K562 (cell line): ENCODE measurements at regions not wholly inside any gene's neighbourhood (a gene's known extent, or its start where the extent isn't known, plus 50 kb on each side); places are given as distances from the start of the nearest gene placed in this dataset.

Source experiments
- ATAC-seq: fragments of 200-7000 bp; cut with Tn5 transposase; 3 replicates; pipeline ENCODE4 v1.9.1; 2020; ENCODE audit warnings: moderate library complexity
- BruUV-seq: library from RNA; stranded (reverse); fragments of 400-500 nt; replicated peaks from 2 replicates; lab custom pipeline; 2021; lab: Mats Ljungman, UMichigan
- CTCF ChIA-PET: fragments of 300-600 bp; formaldehyde crosslinking; extraction: SDS; loops from one replicate; lab custom pipeline; 2021; ENCODE audit warnings: low intra/inter-chr PET ratio; lab: Yijun Ruan, JAX
- POLR2A ChIA-PET: fragments of 300-600, 350-650 bp; sonication (Branson Sonifier 250); formaldehyde crosslinking; extraction: SDS; loops from one replicate; lab custom pipeline; 2021; ENCODE audit warnings: antibody characterized with exemption, inconsistent platforms; lab: Yijun Ruan, JAX
- DNase-seq, 4 experiments: peaks; one replicate each; pipeline versions ENCODE4 v3.0.0 to v3.0.0-alpha.2; 2011 to 2018; ENCODE audit warnings: low spot score in 3 of 4, mixed read lengths in 3 of 4; ENCODE audit errors: extremely low read depth in 1 of 4
- FAIRE-seq: peaks from 2 replicates; lab custom pipeline; 2011; peaks lifted over from hg19 to GRCh38; lab: Jason Lieb, UNC
- H2AFZ ChIP-seq: 2 replicates; pipeline ENCODE4 v1.6.0; 2011; ENCODE audit warnings: low read depth, low read length, control low read depth, inconsistent platforms
- H3K27ac ChIP-seq: fragments of 200-600 bp; 3 replicates; pipeline ENCODE4 v1.8.0; 2011; ENCODE audit warnings: low read depth, mild to moderate bottlenecking, control low read depth, inconsistent platforms, low read length, moderate library complexity, mixed read lengths; ENCODE audit errors: extremely low read depth
- H3K27me3 ChIP-seq, 2 experiments: fragments of 300-600 bp in 1 of 2; 2 replicates in 1 of 2; 3 replicates in 1 of 2; pipeline versions ENCODE4 v1.6.0 to v1.8.0; 2011; ENCODE audit warnings: inconsistent platforms in 2 of 2, low read length in 2 of 2, mild to moderate bottlenecking in 1 of 2, mixed read lengths in 1 of 2, moderate library complexity in 1 of 2; ENCODE audit not compliant: control insufficient read depth in 2 of 2, insufficient read depth in 2 of 2
- H3K36me3 ChIP-seq: fragments of 300-600 bp; 3 replicates; pipeline ENCODE4 v1.8.0; 2011; ENCODE audit warnings: mild to moderate bottlenecking, low read length, inconsistent platforms; ENCODE audit not compliant: control insufficient read depth, insufficient read depth
- H3K4me1 ChIP-seq, 2 experiments: fragments of 200-600 bp in 1 of 2; replicated peaks in 1 of 2; 2 replicates in 1 of 2; 3 replicates in 1 of 2; pipeline versions ENCODE4 v1.5.1 to v1.8.0; 2011; ENCODE audit warnings: inconsistent platforms in 2 of 2, low read length in 2 of 2, mild to moderate bottlenecking in 1 of 2, mixed read lengths in 1 of 2, moderate library complexity in 1 of 2; ENCODE audit not compliant: control insufficient read depth in 2 of 2, insufficient read depth in 2 of 2
- H3K4me2 ChIP-seq: 2 replicates; pipeline ENCODE4 v1.6.1; 2011; ENCODE audit warnings: low read length, control low read depth, inconsistent platforms, mixed read lengths; ENCODE audit not compliant: insufficient read depth
- H3K4me3 ChIP-seq: fragments of 200-600 bp; sonication (generic), shearing (Covaris generic); 2 replicates; pipeline ENCODE4 v1.5.1; 2016; ENCODE audit warnings: control low read depth, inconsistent platforms
- H3K79me2 ChIP-seq: fragments of 200-600 bp; 3 replicates; pipeline ENCODE4 v1.8.0; 2011; ENCODE audit warnings: low read length, inconsistent platforms; ENCODE audit not compliant: control insufficient read depth, insufficient read depth
- H3K9ac ChIP-seq, 2 experiments: 2 replicates each; pipeline versions ENCODE4 v1.6.0 to v1.6.1; 2011; ENCODE audit warnings: low read depth in 2 of 2, low read length in 2 of 2, control low read depth in 1 of 2, inconsistent platforms in 1 of 2, mild to moderate bottlenecking in 1 of 2, mixed read lengths in 1 of 2; ENCODE audit not compliant: insufficient read depth in 1 of 2
- H3K9me1 ChIP-seq: one replicate; pipeline ENCODE4 v1.6.0; 2011; ENCODE audit warnings: inconsistent platforms, mild to moderate bottlenecking, low read length, moderate library complexity; ENCODE audit not compliant: control insufficient read depth, insufficient read depth
- H3K9me3 ChIP-seq: replicated peaks from 2 replicates; pipeline ENCODE4 v1.5.1; 2011; ENCODE audit warnings: low read depth, low read length, inconsistent platforms; ENCODE audit not compliant: control insufficient read depth, insufficient read depth
- H4K20me1 ChIP-seq: replicated peaks from 2 replicates; pipeline ENCODE4 v1.6.1; 2011; ENCODE audit warnings: low read length, inconsistent platforms, mixed read lengths; ENCODE audit not compliant: control insufficient read depth, insufficient read depth
- GTF2B ChIP-seq: IDR thresholded peaks from 2 replicates; pipeline ENCODE4 v1.6.1; 2011; ENCODE audit not compliant: insufficient read length; ENCODE audit errors: extremely low read depth
- LEF1 ChIP-seq: fragments of 450-650 bp; IDR thresholded peaks from 2 replicates; pipeline ENCODE4 v1.6.1; 2016; ENCODE audit warnings: mild to moderate bottlenecking
- MAFK ChIP-seq: IDR thresholded peaks from 2 replicates; pipeline ENCODE4 v1.6.1; 2011; ENCODE audit warnings: low read length, improper control_type of control experiment
- MTF1 ChIP-seq: fragments of 250-450 bp; sonication (Bioruptor Pico); IDR thresholded peaks from 2 replicates; pipeline ENCODE4 v1.9.0; 2021; ENCODE audit warnings: moderate library complexity, mild to moderate bottlenecking, inconsistent platforms, borderline replicate concordance
- RBM15 ChIP-seq: fragments of 200-400 bp; formaldehyde crosslinking; IDR thresholded peaks from 2 replicates; pipeline ENCODE4 v1.6.1; 2018; ENCODE audit warnings: mild to moderate bottlenecking, low read length, moderate library complexity; ENCODE audit not compliant: insufficient read depth
- TFAP4 ChIP-seq: sonication (generic); formaldehyde crosslinking; IDR thresholded peaks from 2 replicates; pipeline ENCODE4 v1.8.0; 2022; ENCODE audit warnings: missing genetic modification reagents, mild to moderate bottlenecking, moderate library complexity, borderline replicate concordance
- ZNF324 ChIP-seq: fragments of 250-450 bp; sonication (Bioruptor Pico); IDR thresholded peaks from 2 replicates; pipeline ENCODE4 v1.4.0; 2020; ENCODE audit warnings: mild to moderate bottlenecking
- ZNF436 ChIP-seq: fragments of 250-450, 450-650 bp; sonication (Bioruptor Pico); formaldehyde crosslinking; IDR thresholded peaks from 2 replicates; pipeline ENCODE4 v1.7.0; 2020; ENCODE audit warnings: mild to moderate bottlenecking
- ZNF551 ChIP-seq: fragments of 250-450 bp; sonication (Bioruptor Pico); IDR thresholded peaks from 2 replicates; pipeline ENCODE4 v1.5.0; 2021; ENCODE audit warnings: mild to moderate bottlenecking, moderate library complexity
- WGBS: fragments of 100-300 bp; shearing (Covaris generic); methylation state at CpG from one replicate; pipeline ENCODE4 v1.1.6; 2016; ENCODE audit warnings: low coverage, mixed read lengths; ENCODE audit not compliant: insufficient coverage; ENCODE audit errors: missing lambda C conversion rate; 5-methylcytosine and 5-hydroxymethylcytosine counted together
- in situ Hi-C: fragments of 300-500 bp; cut with MboI; formaldehyde crosslinking; loops from 4 replicates; pipeline ENCODE4 v1.15.0; 2018; ENCODE audit warnings: inconsistent platforms, mixed read lengths
- intact Hi-C: fragments of 100-400 bp; cut with micrococcal nuclease; formaldehyde crosslinking; loops from 2 replicates; pipeline ENCODE4 v1.14.2; 2022

- intact Hi-C loops: no loop called here
- Histone ChIP-seq H3K4me3 (no peak overlapping the region), H3K79me2 (no peaks in the 10 kb centered on the region), H3K9me1 (no peaks in the 10 kb centered on the region), H3K27ac (no peak overlapping the region), H3K4me2 (no peak overlapping the region), H4K20me1 (no peaks in the 10 kb centered on the region), H3K27me3 (no peaks in the 10 kb centered on the region), H2AFZ (no peak overlapping the region), H3K36me3 (no peaks in the 10 kb centered on the region), H3K4me1 (no peaks in the 10 kb centered on the region), H3K9me3 (no peaks in the 10 kb centered on the region; the same call in 1 of the 2 replicates), H3K9ac (no peak overlapping the region)
- WGBS: 2% methylated on average over 10 of the region's 10 CpGs
- CTCF ChIA-PET: no interaction called here
- in situ Hi-C loops: no loop called here
- TF ChIP-seq LEF1 (no peak), GTF2B (no peak), ZNF551 (CRISPR knock-in tag) (no peak), ZNF324 (no peak), MAFK (no peak), RBM15 (no peak), ZNF436 (CRISPR knock-in tag) (no peak), TFAP4 (CRISPR knock-in tag) (no peak), MTF1 (CRISPR knock-in tag) (no peak)
- FAIRE-seq (no peak), DNase-seq (no peak), ATAC-seq (no peak)
- BruUV-seq: no TSS peak
- POLR2A ChIA-PET: no interaction called here
Measured at GRCh38 chr18:5721924-5722323, 173.4 kb downstream of the TMEM200C start.
